Immature natural killer cell (primary cell): ENCODE measurements at regions not wholly inside any gene's neighbourhood (a gene's known extent, or its start where the extent isn't known, plus 50 kb on each side); places are given as distances from the start of the nearest gene placed in this dataset.
"Not testable (repeated sequence)": the region's sequence is repeated elsewhere in the genome, so short reads cannot be mapped to it uniquely, and the experiment has no call there.

ENCODE experiments used
- DNase-seq, 3 donors: peaks; one replicate each; pipeline ENCODE4 v3.0.0; 2022; ENCODE audit warnings: mixed read lengths in 1 of 3
- H3K27ac Mint-ChIP-seq, 6 donors: one replicate each; pipeline ENCODE4 v1.8.0; 2020; ENCODE audit warnings: mixed read lengths in 6 of 6, mild to moderate bottlenecking in 5 of 6, inconsistent platforms in 4 of 6, moderate library complexity in 3 of 6
- H3K27me3 Mint-ChIP-seq, 3 donors: one replicate each; pipeline ENCODE4 v1.8.0; 2020 to 2021; ENCODE audit warnings: low read depth in 3 of 3, mild to moderate bottlenecking in 3 of 3, mixed read lengths in 3 of 3, moderate library complexity in 3 of 3, inconsistent platforms in 1 of 3
- H3K36me3 Mint-ChIP-seq, 3 donors: one replicate each; pipeline ENCODE4 v1.8.0; 2020; ENCODE audit warnings: mixed read lengths in 3 of 3, inconsistent platforms in 2 of 3, mild to moderate bottlenecking in 2 of 3
- H3K4me1 Mint-ChIP-seq, 2 donors: one replicate each; pipeline ENCODE4 v1.8.0; 2020; ENCODE audit warnings: inconsistent platforms in 2 of 2, mild to moderate bottlenecking in 2 of 2, mixed read lengths in 2 of 2, moderate library complexity in 1 of 2
- H3K4me3 Mint-ChIP-seq, 5 donors: one replicate each; pipeline ENCODE4 v1.8.0; 2020; ENCODE audit warnings: mild to moderate bottlenecking in 5 of 5, mixed read lengths in 5 of 5, inconsistent platforms in 3 of 5, moderate library complexity in 3 of 5
- H3K9me3 Mint-ChIP-seq, 6 donors: one replicate each; pipeline ENCODE4 v1.8.0; 2020; ENCODE audit warnings: mild to moderate bottlenecking in 6 of 6, mixed read lengths in 6 of 6, inconsistent platforms in 4 of 6, moderate library complexity in 3 of 6

DNA sequence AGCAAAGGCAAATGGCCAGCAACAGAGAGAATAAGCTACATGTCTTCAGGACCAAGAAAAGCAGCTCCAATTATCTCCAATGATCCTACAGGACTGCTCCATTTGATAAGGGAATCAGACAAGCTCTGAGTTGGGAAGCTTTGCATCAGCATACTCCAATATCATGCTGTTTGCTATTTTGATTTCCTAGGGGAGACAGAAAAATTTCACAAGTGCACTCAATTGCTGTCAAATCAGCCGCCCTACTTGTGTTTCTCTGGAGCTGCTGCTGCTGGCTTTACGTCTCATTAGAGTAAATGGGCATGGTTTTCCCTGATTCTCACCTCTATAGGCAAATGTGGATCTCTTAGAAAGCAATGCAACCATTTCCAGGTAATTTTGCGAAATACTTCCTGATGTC is 201.7 kb downstream of the PRELID2 start:
- no peak for DNase-seq
- H3K27ac Mint-ChIP-seq, result no peak overlapping the region
- no peaks in the 10 kb centered on the region for H3K4me1 Mint-ChIP-seq
- H3K36me3 Mint-ChIP-seq, result no peaks in the 10 kb centered on the region
- H3K9me3 Mint-ChIP-seq, result peaks cover 0 to 9% (median 5%) of the 10 kb centered on the region in 6 donors
- no peak overlapping the region for H3K4me3 Mint-ChIP-seq
- no peaks in the 10 kb centered on the region for H3K27me3 Mint-ChIP-seq

DNA sequence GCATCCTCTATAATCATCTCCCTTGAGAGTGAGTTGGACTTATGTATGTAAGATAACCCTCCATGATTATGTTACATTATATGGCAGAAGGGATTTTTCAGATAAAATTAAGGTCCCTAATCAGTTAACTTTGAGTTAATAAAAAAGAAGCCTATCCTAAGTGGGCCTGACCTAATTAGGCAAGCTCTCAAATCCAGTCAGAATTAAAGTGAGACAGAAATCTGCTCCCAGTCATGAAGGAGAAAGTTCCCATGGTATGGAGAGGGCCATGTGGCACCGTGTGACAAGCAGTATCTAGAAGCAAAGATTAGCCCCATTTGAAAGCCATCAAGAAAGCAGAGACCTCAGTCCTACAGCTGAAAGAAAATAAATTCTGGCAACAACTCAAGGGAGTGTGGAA is 202.4 kb downstream of the PRELID2 start:
- no peaks in the 10 kb centered on the region for H3K27me3 Mint-ChIP-seq
- H3K9me3 Mint-ChIP-seq, result peaks cover 0 to 9% (median 6%) of the 10 kb centered on the region in 6 donors
- DNase-seq, result no peak
- no peak overlapping the region for H3K4me3 Mint-ChIP-seq
- no peaks in the 10 kb centered on the region for H3K4me1 Mint-ChIP-seq
- H3K36me3 Mint-ChIP-seq, result no peaks in the 10 kb centered on the region
- no peak overlapping the region for H3K27ac Mint-ChIP-seq

- Mint-ChIP-seq H3K27ac (no peak overlapping the region), H3K4me3 (no peak overlapping the region), H3K27me3 (no peaks in the 10 kb centered on the region), H3K4me1 (no peaks in the 10 kb centered on the region), H3K9me3 (peaks cover 2 to 20% (median 9%) of the 10 kb centered on the region in 6 donors), H3K36me3 (no peaks in the 10 kb centered on the region)
- DNase-seq, result no peak
These were observed 206.1 kb downstream of the PRELID2 start for GRCh38 chr5:145629047-145629446.

- Mint-ChIP-seq H3K4me3 (no peak overlapping the region), H3K36me3 (no peaks in the 10 kb centered on the region), H3K27me3 (no peaks in the 10 kb centered on the region), H3K27ac (no peak overlapping the region), H3K4me1 (no peaks in the 10 kb centered on the region), H3K9me3 (peaks cover 2 to 23% (median 10%) of the 10 kb centered on the region in 6 donors)
- no peak for DNase-seq
These were observed 206.6 kb downstream of the PRELID2 start for GRCh38 chr5:145628525-145628924.

DNA sequence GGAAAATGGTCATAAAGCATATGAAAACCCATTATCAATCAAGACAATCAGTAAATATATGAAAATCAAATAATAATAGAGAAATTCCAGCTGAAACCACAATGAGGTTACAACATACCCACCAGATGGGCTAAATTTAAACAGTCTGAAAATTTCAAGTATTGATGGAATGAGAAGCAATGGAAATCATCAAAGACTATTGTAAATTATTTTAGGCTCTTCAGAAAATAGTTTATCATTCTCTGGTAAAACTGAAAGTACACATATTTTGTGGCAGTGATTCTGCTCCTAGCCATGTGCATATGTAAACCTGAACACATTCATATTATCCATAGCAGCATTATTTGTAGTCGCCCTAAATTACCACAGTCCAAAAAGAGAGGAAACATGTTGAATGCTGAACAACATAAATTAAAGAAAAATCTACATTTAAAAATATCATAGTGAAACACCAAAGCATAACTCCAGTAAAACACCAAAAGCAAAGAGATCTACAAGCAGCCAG is 215.3 kb downstream of the PRELID2 start:
- no peaks in the 10 kb centered on the region for H3K36me3 Mint-ChIP-seq
- no peaks in the 10 kb centered on the region for H3K4me1 Mint-ChIP-seq
- H3K9me3 Mint-ChIP-seq, result peaks cover 12 to 51% (median 20%) of the 10 kb centered on the region in 6 donors
- no peak overlapping the region for H3K27ac Mint-ChIP-seq
- no peak for DNase-seq
- no peak overlapping the region for H3K4me3 Mint-ChIP-seq
- H3K27me3 Mint-ChIP-seq, result peaks cover 0 to 2% (median 0%) of the 10 kb centered on the region in 3 donors

DNA sequence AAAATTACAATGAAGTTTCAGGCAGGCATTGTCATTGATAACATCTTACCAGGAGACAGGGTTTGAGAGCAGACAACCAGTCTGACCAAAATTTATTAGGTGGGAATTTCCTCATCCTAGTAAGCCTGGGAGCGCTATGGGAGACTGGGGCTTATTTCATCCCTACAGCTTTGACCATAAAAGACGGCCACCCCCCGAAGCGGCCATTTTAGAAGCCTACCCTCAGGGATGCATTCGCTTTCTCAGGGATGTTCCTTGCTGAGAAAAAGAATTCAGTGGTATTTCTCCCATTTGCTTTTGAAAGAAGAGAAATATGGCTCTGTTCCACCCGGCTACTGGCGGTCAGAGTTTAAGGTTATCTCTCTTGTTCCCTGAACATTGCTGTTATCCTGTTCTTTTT is 218.4 kb downstream of the PRELID2 start:
- H3K27me3 Mint-ChIP-seq, H3K36me3 Mint-ChIP-seq, H3K4me1 Mint-ChIP-seq, DNase-seq, H3K27ac Mint-ChIP-seq, H3K4me3 Mint-ChIP-seq: not testable (repeated sequence)
- peaks cover 14 to 47% (median 19%) of the 10 kb centered on the region in 6 donors for H3K9me3 Mint-ChIP-seq

DNA sequence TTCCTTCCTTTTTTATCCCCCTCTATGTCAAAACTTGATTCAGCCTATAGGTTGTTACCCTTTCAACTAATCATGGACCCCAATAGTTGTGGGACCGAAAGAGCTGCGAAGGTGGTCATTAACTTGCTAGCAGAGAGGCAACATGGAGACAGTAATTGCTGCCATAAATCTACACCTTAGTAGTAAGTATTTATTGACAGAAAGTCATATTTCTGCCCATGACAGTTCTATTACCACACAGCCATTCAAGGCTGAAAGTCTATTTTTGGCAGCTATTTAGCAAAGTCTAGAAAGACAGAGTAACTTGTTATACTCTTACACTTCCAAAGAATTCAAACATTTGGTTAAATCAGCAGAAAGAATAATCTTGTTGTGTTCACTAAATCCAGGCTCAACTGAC is 236.2 kb downstream of the PRELID2 start:
- Mint-ChIP-seq H3K4me3 (no peak overlapping the region), H3K27me3 (no peaks in the 10 kb centered on the region), H3K9me3 (peaks cover under 1 to 21% (median 5%) of the 10 kb centered on the region in 6 donors), H3K4me1 (no peaks in the 10 kb centered on the region), H3K27ac (no peak overlapping the region), H3K36me3 (peaks cover 0 to 4% (median 0%) of the 10 kb centered on the region in 3 donors)
- DNase-seq, result no peak

DNA sequence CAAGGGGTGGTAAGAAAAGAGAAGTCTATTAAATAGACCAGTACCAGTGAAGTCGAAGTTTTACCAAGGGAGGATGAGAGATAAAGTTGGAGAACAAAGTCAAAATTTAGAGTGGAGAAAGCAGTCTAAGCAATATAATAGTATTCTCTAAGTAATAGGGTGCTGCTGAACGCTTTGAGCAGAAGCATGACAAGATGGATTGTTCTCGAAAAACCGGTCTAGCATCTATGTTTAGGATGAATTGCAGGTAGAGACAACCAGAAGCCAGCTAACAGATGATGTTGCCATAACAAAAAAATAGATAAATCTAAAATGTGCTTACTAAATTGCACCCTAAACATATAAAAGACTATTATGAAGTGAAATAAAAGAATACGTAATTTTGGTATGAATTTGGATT is 237.0 kb downstream of the PRELID2 start:
- Mint-ChIP-seq H3K4me3 (no peak overlapping the region), H3K4me1 (no peaks in the 10 kb centered on the region), H3K9me3 (peaks cover 0 to 24% (median 5%) of the 10 kb centered on the region in 6 donors), H3K27ac (no peak overlapping the region), H3K36me3 (peaks cover 0 to 4% (median 0%) of the 10 kb centered on the region in 3 donors), H3K27me3 (no peaks in the 10 kb centered on the region)
- no peak for DNase-seq

- H3K4me1 Mint-ChIP-seq, result no peaks in the 10 kb centered on the region
- peaks cover 2 to 27% (median 4%) of the 10 kb centered on the region in 6 donors for H3K9me3 Mint-ChIP-seq
- H3K36me3 Mint-ChIP-seq, result no peaks in the 10 kb centered on the region
- no peak for DNase-seq
- no peak overlapping the region for H3K4me3 Mint-ChIP-seq
- no peak overlapping the region for H3K27ac Mint-ChIP-seq
- H3K27me3 Mint-ChIP-seq, result no peaks in the 10 kb centered on the region
These were observed 243.6 kb downstream of the PRELID2 start for GRCh38 chr5:145591578-145591977.

DNA sequence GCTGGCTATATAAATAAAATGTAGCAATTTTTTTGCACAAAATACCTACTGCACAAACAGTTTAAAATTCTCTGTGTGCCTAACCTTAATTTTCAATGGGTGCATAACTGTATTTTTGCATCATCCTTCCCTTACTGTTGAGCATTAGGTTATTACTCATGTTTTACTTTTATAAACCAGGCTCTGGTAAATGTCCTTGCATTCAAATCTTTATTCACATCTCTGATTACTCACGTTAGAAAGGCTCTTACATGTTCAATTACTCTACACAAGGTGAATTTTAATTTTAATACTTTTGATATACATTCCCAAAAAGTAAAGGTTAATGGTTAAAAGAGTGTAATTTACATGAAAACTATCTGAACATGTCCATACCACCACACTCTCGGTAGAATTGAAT is 246.1 kb downstream of the PRELID2 start:
- Mint-ChIP-seq H3K27ac (no peak overlapping the region), H3K4me3 (no peak overlapping the region), H3K9me3 (peaks cover 0 to 32% (median 5%) of the 10 kb centered on the region in 6 donors), H3K27me3 (peaks cover 0 to 2% (median 0%) of the 10 kb centered on the region in 3 donors), H3K4me1 (no peaks in the 10 kb centered on the region), H3K36me3 (no peaks in the 10 kb centered on the region)
- no peak for DNase-seq

DNA sequence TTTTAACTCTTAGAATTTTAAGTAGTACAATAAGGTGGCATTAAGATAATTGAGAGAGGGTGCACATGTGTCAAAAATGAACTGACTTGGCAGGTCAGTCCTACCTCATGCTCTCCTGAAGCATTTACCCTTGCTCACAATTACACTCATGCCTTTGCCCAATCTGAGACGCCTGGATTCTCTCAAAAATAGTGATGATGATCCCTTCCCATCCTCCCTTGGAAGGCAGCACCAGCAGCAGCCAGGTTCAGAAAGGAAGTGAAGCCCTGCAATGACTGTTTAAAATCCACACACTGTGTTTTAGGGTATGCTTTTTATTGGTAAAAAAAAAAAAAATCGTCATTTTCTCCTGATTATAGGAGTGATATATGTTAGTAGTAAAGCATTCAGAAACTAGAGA is 246.6 kb downstream of the PRELID2 start:
- Mint-ChIP-seq H3K36me3 (no peaks in the 10 kb centered on the region), H3K4me3 (no peak overlapping the region), H3K9me3 (peaks cover 0 to 32% (median 5%) of the 10 kb centered on the region in 6 donors), H3K27ac (no peak overlapping the region), H3K4me1 (no peaks in the 10 kb centered on the region), H3K27me3 (peaks cover 0 to 2% (median 0%) of the 10 kb centered on the region in 3 donors)
- DNase-seq, result no peak

- H3K4me1 Mint-ChIP-seq, result no peaks in the 10 kb centered on the region
- no peak overlapping the region for H3K4me3 Mint-ChIP-seq
- peaks cover 0 to 29% (median 7%) of the 10 kb centered on the region in 6 donors for H3K9me3 Mint-ChIP-seq
- no peak for DNase-seq
- no peaks in the 10 kb centered on the region for H3K36me3 Mint-ChIP-seq
- peaks cover 0 to 2% (median under 1%) of the 10 kb centered on the region in 3 donors for H3K27me3 Mint-ChIP-seq
- H3K27ac Mint-ChIP-seq, result no peak overlapping the region
These were observed 247.0 kb downstream of the PRELID2 start for GRCh38 chr5:145588113-145588512.

DNA sequence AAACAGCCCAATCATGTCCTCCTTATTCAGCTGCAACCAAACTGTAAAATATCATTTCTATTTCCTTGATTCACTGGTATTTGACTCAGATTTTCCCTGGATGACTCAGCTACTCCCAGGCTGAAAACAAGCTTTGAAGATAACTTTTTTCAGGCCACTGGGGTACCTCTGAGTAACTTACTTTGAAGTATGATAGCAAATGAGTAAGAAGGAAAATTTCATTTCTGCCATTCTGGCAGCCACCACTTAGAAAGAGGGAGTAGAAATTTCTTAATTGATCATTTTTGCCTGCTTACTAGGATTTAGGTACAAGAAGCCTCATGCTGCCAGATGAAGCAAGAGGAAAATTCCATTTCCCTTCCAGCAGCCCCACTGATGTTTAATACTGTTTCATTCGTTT is 247.4 kb downstream of the PRELID2 start:
- Mint-ChIP-seq H3K4me1 (no peaks in the 10 kb centered on the region), H3K27me3 (peaks cover 0 to 3% (median 2%) of the 10 kb centered on the region in 3 donors), H3K4me3 (no peak overlapping the region), H3K9me3 (peaks cover 0 to 28% (median 8%) of the 10 kb centered on the region in 6 donors), H3K27ac (no peak overlapping the region), H3K36me3 (no peaks in the 10 kb centered on the region)
- no peak for DNase-seq

DNA sequence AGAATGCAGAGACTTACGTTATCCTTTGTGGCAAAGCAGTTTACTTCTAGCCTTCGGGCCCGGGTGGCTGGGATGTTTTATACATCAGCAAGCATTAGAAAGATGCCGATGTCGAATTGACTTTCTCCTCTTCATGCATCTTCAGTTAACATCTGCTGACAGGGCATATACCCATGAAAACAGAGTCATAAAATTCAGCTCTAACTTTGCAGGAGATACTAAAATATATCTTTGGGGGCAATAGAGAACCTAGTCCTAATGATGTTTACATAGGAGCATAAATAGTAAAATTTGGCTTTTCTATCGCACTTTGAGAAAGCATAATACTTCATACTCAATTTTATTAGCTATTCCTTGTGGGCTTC is 247.9 kb downstream of the PRELID2 start:
- no peak overlapping the region for H3K4me3 Mint-ChIP-seq
- H3K9me3 Mint-ChIP-seq, result peaks cover 2 to 31% (median 11%) of the 10 kb centered on the region in 6 donors
- no peak overlapping the region for H3K27ac Mint-ChIP-seq
- H3K4me1 Mint-ChIP-seq, result no peaks in the 10 kb centered on the region
- peaks cover 0 to 3% (median 2%) of the 10 kb centered on the region in 3 donors for H3K27me3 Mint-ChIP-seq
- H3K36me3 Mint-ChIP-seq, result no peaks in the 10 kb centered on the region
- no peak for DNase-seq

GRCh38 chr5:145586661-145587307 is 248.4 kb downstream of the PRELID2 start:
- Mint-ChIP-seq H3K36me3 (no peaks in the 10 kb centered on the region), H3K27ac (no peak overlapping the region), H3K27me3 (peaks cover 0 to 3% (median 2%) of the 10 kb centered on the region in 3 donors), H3K9me3 (peaks cover 6 to 34% (median 12%) of the 10 kb centered on the region in 6 donors), H3K4me3 (no peak overlapping the region), H3K4me1 (no peaks in the 10 kb centered on the region)
- DNase-seq, result no peak
